ENCODE measurements at regions not wholly inside any gene's neighbourhood (a gene's known extent, or its start where the extent isn't known, plus 50 kb on each side); places are given as distances from the start of the nearest gene placed in this dataset.

- no peak for FAIRE-seq
- POLR2A ChIA-PET = no interaction called here
Measured at GRCh38 chrX:9249051-9249846, 215.3 kb upstream of the FAM9B start.

More at GRCh38 chrX:9249051-9249846, 215.3 kb upstream of the FAM9B start:
- H3K27ac ChIP-seq (ENCODE audit: control insufficient read depth, insufficient read depth) = no peak overlapping the region
- no peaks in the 10 kb centered on the region; a peak in 1 of 4 replicates for H3K27me3 ChIP-seq (replicated peaks in 1 of 2; ENCODE audit: control insufficient read depth in 2 of 2, insufficient read depth in 2 of 2, low read length in 1 of 2)
- ChIA-PET RAD21 (ENCODE audit: unreplicated experiment) (no interaction called here), CTCF (no interaction called here), SMC1A (ENCODE audit: uncharacterized antibody, unreplicated experiment) (no interaction called here)
- ATAC-seq (no peak), DNase-seq (ENCODE audit: low read depth, low spot score) (no peak)
- in situ Hi-C loops (cut with MboI) = no loop called here
- H4K20me1 ChIP-seq (ENCODE audit: control insufficient read depth, insufficient read depth) = no peaks in the 10 kb centered on the region
- H3K4me1 ChIP-seq (ENCODE audit: control insufficient read depth, insufficient read depth, low read length) = no peaks in the 10 kb centered on the region
- no peak for TF ChIP-seq TBL1XR1 (IDR thresholded peaks at IDR 0.05; ENCODE audit: low read depth, low read length)
- TF ChIP-seq ASH2L (IDR thresholded peaks at IDR 0.05; ENCODE audit: borderline replicate concordance, low read depth) = no peak
- no peak for TF ChIP-seq MLLT1 (IDR thresholded peaks at IDR 0.05)
- TF ChIP-seq STAT1 (conservative IDR thresholded peaks at IDR 0.05) = no peak
- TF ChIP-seq SRF (IDR thresholded peaks at IDR 0.05; ENCODE audit: low read depth in 2 of 2, low read length in 2 of 2) = no peak
- TF ChIP-seq HDAC6 (IDR thresholded peaks at IDR 0.05; ENCODE audit: unreplicated experiment) = no peak
- no peak for TF ChIP-seq BCLAF1 (IDR thresholded peaks at IDR 0.05)
- no peak for TF ChIP-seq RBBP5 (conservative IDR thresholded peaks at IDR 0.05)
- no peak for TF ChIP-seq EP300 (IDR thresholded peaks at IDR 0.05; ENCODE audit: borderline replicate concordance in 1 of 2, control insufficient read depth in 1 of 2, low read depth in 2 of 2, low read length in 2 of 2)
- no peak for TF ChIP-seq MTA2 (IDR thresholded peaks at IDR 0.05; ENCODE audit: low read depth)
- no peak for TF ChIP-seq HDAC2 (IDR thresholded peaks at IDR 0.05)
- TF ChIP-seq HSF1 (IDR thresholded peaks at IDR 0.05; ENCODE audit: low read depth, low read length) = no peak
- no peak for TF ChIP-seq FOXM1 (IDR thresholded peaks at IDR 0.05; ENCODE audit: low read depth, low read length)
- no peak for TF ChIP-seq JUND (IDR thresholded peaks at IDR 0.05; ENCODE audit: low read depth, low read length)
- 20% methylated on average over 8 of the region's 8 CpGs for WGBS (ENCODE audit: insufficient coverage, insufficient replicate concordance, low lambda C conversion rate, missing lambda C conversion rate)
- H3K9ac ChIP-seq (ENCODE audit: control insufficient read depth, insufficient read depth, low read length) = no peak overlapping the region
- no peak overlapping the region for H3K4me2 ChIP-seq (ENCODE audit: control insufficient read depth, insufficient read depth)
- BruUV-seq (replicated peaks) = no TSS peak
- intact Hi-C loops (cut with micrococcal nuclease; ENCODE audit: unreplicated experiment) = no loop called here
- no peaks in the 10 kb centered on the region for H3K9me3 ChIP-seq (replicated peaks; ENCODE audit: control insufficient read depth, insufficient read depth, low read length)
- no peak overlapping the region for H2AFZ ChIP-seq (ENCODE audit: control insufficient read depth, low read depth, low read length)
- H3K4me3 ChIP-seq = no peak overlapping the region
- no peaks in the 10 kb centered on the region for H3K79me2 ChIP-seq (ENCODE audit: control insufficient read depth, insufficient read depth, low read length)
- no peaks in the 10 kb centered on the region for H3K36me3 ChIP-seq (ENCODE audit: control insufficient read depth in 2 of 2, insufficient read depth in 2 of 2, low read length in 1 of 2)

All from GM12878 (cell line).